Activated CD8-positive, alpha-beta T cell treated with anti-CD3 and anti-CD28 coated beads for 36 hours (primary cell): ENCODE measurements at regions not wholly inside any gene's neighbourhood (a gene's known extent, or its start where the extent isn't known, plus 50 kb on each side); places are given as distances from the start of the nearest gene placed in this dataset.
A peak's percentile ranks its signal among the peaks of the same experiment; 100 is the strongest.
"Not testable (repeated sequence)": the region's sequence is repeated elsewhere in the genome, so short reads cannot be mapped to it uniquely, and the experiment has no call there.

ENCODE experiments used
- ATAC-seq: fragments of 200-7000 bp; cut with Tn5 transposase; one replicate; pipeline ENCODE4 v1.10.0; 2021; ENCODE audit warnings: mild to moderate bottlenecking, moderate library complexity
- CTCF ChIA-PET: fragments of 350-600 bp; sonication (Branson Sonifier 250); formaldehyde crosslinking; loops from one replicate; lab custom pipeline; 2021; ENCODE audit warnings: antibody characterized with exemption; lab: Charles Lee
- POLR2A ChIA-PET: fragments of 350-600 bp; sonication (Branson Sonifier 250); formaldehyde crosslinking; loops from one replicate; lab custom pipeline; 2021; ENCODE audit warnings: antibody characterized with exemption; lab: Charles Lee
- DNase-seq: peaks from one replicate; pipeline ENCODE4 v3.0.0-alpha.2; 2020
- H3K27ac Mint-ChIP-seq: one replicate; pipeline ENCODE4 v1.8.0; 2021; ENCODE audit warnings: mild to moderate bottlenecking, mixed read lengths
- H3K27me3 Mint-ChIP-seq: one replicate; pipeline ENCODE4 v1.8.0; 2021; ENCODE audit warnings: mixed read lengths
- H3K36me3 Mint-ChIP-seq: one replicate; pipeline ENCODE4 v1.8.0; 2021; ENCODE audit warnings: low read depth, mixed read lengths
- H3K4me1 Mint-ChIP-seq: one replicate; pipeline ENCODE4 v1.8.0; 2021; ENCODE audit warnings: low read depth, mixed read lengths
- H3K4me3 Mint-ChIP-seq: one replicate; pipeline ENCODE4 v1.8.0; 2021; ENCODE audit warnings: mild to moderate bottlenecking, moderate library complexity, mixed read lengths
- H3K9me3 Mint-ChIP-seq: one replicate; pipeline ENCODE4 v1.8.0; 2021; ENCODE audit warnings: mixed read lengths
- CTCF ChIP-seq: fragments of 200-600 bp; IDR thresholded peaks from one replicate; pipeline ENCODE4 v1.8.0; 2022; ENCODE audit warnings: antibody characterized with exemption, mild to moderate bottlenecking
- intact Hi-C: fragments of 100-400 bp; cut with micrococcal nuclease; formaldehyde crosslinking; loops from one replicate; pipeline ENCODE4 v1.10.0; 2022

- Mint-ChIP-seq H3K4me1 (peaks cover 6% of the 10 kb centered on the region), H3K36me3 (peaks cover under 1% of the 10 kb centered on the region), H3K9me3 (peaks cover 10% of the 10 kb centered on the region), H3K27ac (no peak overlapping the region), H3K27me3 (peaks cover 2% of the 10 kb centered on the region), H3K4me3 (no peak overlapping the region)
- POLR2A ChIA-PET = no interaction called here
- intact Hi-C loops = no loop called here
- ATAC-seq (peak; percentile 60), DNase-seq (no peak)
- no peak for TF ChIP-seq CTCF
- CTCF ChIA-PET = no interaction called here
Observed at GRCh38 chr6:21871831-21872230, 278.3 kb downstream of the SOX4 start.

GRCh38 chr6:21872749-21873148 lies 279.2 kb downstream of the SOX4 start:
- TF ChIP-seq CTCF = no peak
- CTCF ChIA-PET = no interaction called here
- DNase-seq (no peak), ATAC-seq (no peak)
- H3K36me3 Mint-ChIP-seq = peaks cover 1% of the 10 kb centered on the region
- no peak overlapping the region for H3K4me3 Mint-ChIP-seq
- intact Hi-C loops = no loop called here
- POLR2A ChIA-PET = no interaction called here
- peaks cover 13% of the 10 kb centered on the region for H3K4me1 Mint-ChIP-seq
- H3K27ac Mint-ChIP-seq = no peak overlapping the region
- H3K27me3 Mint-ChIP-seq = peaks cover 2% of the 10 kb centered on the region
- peaks cover 17% of the 10 kb centered on the region for H3K9me3 Mint-ChIP-seq

- Mint-ChIP-seq H3K36me3 (peaks cover 1% of the 10 kb centered on the region), H3K27me3 (peaks cover 2% of the 10 kb centered on the region), H3K27ac (no peak overlapping the region), H3K4me1 (peaks cover 13% of the 10 kb centered on the region), H3K9me3 (peaks cover 20% of the 10 kb centered on the region), H3K4me3 (no peak overlapping the region)
- DNase-seq = no peak
- intact Hi-C loops = no loop called here
- CTCF ChIA-PET = no interaction called here
- POLR2A ChIA-PET = interaction anchor here (0.7 kb wide), 1 partner anchor 533 kb away, joined by 3 read pairs; no protein-coding TSS in a partner anchor
- ATAC-seq = no peak
- TF ChIP-seq CTCF = no peak
Observed at GRCh38 chr6:21873562-21873961, 280.0 kb downstream of the SOX4 start.

GRCh38 chr6:21874372-21874771 lies 280.8 kb downstream of the SOX4 start:
- ATAC-seq = no peak
- intact Hi-C loops = no loop called here

GRCh38 chr6:21877037-21877436 lies 283.5 kb downstream of the SOX4 start:
- H3K27ac Mint-ChIP-seq = peak overlapping the region; percentile 30
- H3K36me3 Mint-ChIP-seq, CTCF ChIA-PET, H3K27me3 Mint-ChIP-seq, intact Hi-C loops, POLR2A ChIA-PET: not testable (repeated sequence)
- ATAC-seq (peak; percentile 56), DNase-seq (peak; percentile 34)
- H3K4me1 Mint-ChIP-seq = peaks cover 13% of the 10 kb centered on the region
- peak overlapping the region; percentile 3 for H3K4me3 Mint-ChIP-seq
- H3K9me3 Mint-ChIP-seq = peaks cover 27% of the 10 kb centered on the region

More at GRCh38 chr6:21874372-21874771, 280.8 kb downstream of the SOX4 start:
- ChIA-PET CTCF (no interaction called here), POLR2A (no interaction called here)
- H3K4me3 Mint-ChIP-seq = no peak overlapping the region
- H3K27me3 Mint-ChIP-seq = peaks cover 2% of the 10 kb centered on the region
- no peak for DNase-seq
- H3K4me1 Mint-ChIP-seq = peaks cover 13% of the 10 kb centered on the region
- peaks cover 20% of the 10 kb centered on the region for H3K9me3 Mint-ChIP-seq
- peaks cover 1% of the 10 kb centered on the region for H3K36me3 Mint-ChIP-seq
- H3K27ac Mint-ChIP-seq = no peak overlapping the region
- TF ChIP-seq CTCF = no peak

GRCh38 chr6:21880249-21880648 lies 286.7 kb downstream of the SOX4 start:
- peaks cover 20% of the 10 kb centered on the region for H3K9me3 Mint-ChIP-seq
- ATAC-seq, H3K27ac Mint-ChIP-seq, H3K36me3 Mint-ChIP-seq, intact Hi-C loops, DNase-seq, H3K4me3 Mint-ChIP-seq, POLR2A ChIA-PET, H3K27me3 Mint-ChIP-seq: not testable (repeated sequence)
- H3K4me1 Mint-ChIP-seq = peaks cover 21% of the 10 kb centered on the region
- CTCF ChIA-PET = interaction anchor here (0.6 kb wide), 1 partner anchor 114 kb away, joined by 3 read pairs; no protein-coding TSS in a partner anchor
